ENCODE measurements at regions not wholly inside any gene's neighbourhood (a gene's known extent, or its start where the extent isn't known, plus 50 kb on each side); places are given as distances from the start of the nearest gene placed in this dataset.
"Not testable (repeated sequence)": the region's sequence is repeated elsewhere in the genome, so short reads cannot be mapped to it uniquely, and the experiment has no call there.

- Histone ChIP-seq H3K27ac (no peak overlapping the region), H3K4me3 (no peak overlapping the region), H3K9me3 (no peaks in the 10 kb centered on the region), H3K27me3 (peaks cover 4% of the 10 kb centered on the region), H3K36me3 (no peaks in the 10 kb centered on the region), H3K4me1 (no peaks in the 10 kb centered on the region)
- TF ChIP-seq, protein P1, sequence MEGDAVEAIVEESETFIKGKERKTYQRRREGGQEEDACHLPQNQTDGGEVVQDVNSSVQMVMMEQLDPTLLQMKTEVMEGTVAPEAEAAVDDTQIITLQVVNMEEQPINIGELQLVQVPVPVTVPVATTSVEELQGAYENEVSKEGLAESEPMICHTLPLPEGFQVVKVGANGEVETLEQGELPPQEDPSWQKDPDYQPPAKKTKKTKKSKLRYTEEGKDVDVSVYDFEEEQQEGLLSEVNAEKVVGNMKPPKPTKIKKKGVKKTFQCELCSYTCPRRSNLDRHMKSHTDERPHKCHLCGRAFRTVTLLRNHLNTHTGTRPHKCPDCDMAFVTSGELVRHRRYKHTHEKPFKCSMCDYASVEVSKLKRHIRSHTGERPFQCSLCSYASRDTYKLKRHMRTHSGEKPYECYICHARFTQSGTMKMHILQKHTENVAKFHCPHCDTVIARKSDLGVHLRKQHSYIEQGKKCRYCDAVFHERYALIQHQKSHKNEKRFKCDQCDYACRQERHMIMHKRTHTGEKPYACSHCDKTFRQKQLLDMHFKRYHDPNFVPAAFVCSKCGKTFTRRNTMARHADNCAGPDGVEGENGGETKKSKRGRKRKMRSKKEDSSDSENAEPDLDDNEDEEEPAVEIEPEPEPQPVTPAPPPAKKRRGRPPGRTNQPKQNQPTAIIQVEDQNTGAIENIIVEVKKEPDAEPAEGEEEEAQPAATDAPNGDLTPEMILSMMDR (IDR thresholded peaks at IDR 0.05): no peak
- DNase-seq (peak; percentile 48), ATAC-seq (no peak)
- intact Hi-C loops (cut with DNase I): no loop called here
Measured at GRCh38 chr3:127072221-127072771, 89.4 kb downstream of the PLXNA1 start.

- DNase-seq: peak; percentile 52
- TF ChIP-seq, protein P1 (IDR thresholded peaks at IDR 0.05): no peak
- intact Hi-C loops (cut with DNase I): no loop called here
- H3K36me3 ChIP-seq: no peaks in the 10 kb centered on the region
- no peak overlapping the region for H3K4me3 ChIP-seq
- no peaks in the 10 kb centered on the region for H3K9me3 ChIP-seq
- H3K4me1 ChIP-seq: no peaks in the 10 kb centered on the region
- no peak for ATAC-seq
- H3K27ac ChIP-seq: no peak overlapping the region
- peaks cover 4% of the 10 kb centered on the region for H3K27me3 ChIP-seq
Measured at GRCh38 chr3:127072971-127073783, 90.3 kb downstream of the PLXNA1 start.

- DNase-seq (no peak), ATAC-seq (no peak)
- H3K4me3 ChIP-seq: no peak overlapping the region
- H3K4me1 ChIP-seq: no peaks in the 10 kb centered on the region
- peaks cover 4% of the 10 kb centered on the region for H3K27me3 ChIP-seq
- TF ChIP-seq, protein P1 (IDR thresholded peaks at IDR 0.05): no peak
- H3K27ac ChIP-seq: no peak overlapping the region
- intact Hi-C loops (cut with DNase I): no loop called here
- no peaks in the 10 kb centered on the region for H3K36me3 ChIP-seq
- no peaks in the 10 kb centered on the region for H3K9me3 ChIP-seq
Measured at GRCh38 chr3:127073941-127074820, 91.3 kb downstream of the PLXNA1 start.

DNA sequence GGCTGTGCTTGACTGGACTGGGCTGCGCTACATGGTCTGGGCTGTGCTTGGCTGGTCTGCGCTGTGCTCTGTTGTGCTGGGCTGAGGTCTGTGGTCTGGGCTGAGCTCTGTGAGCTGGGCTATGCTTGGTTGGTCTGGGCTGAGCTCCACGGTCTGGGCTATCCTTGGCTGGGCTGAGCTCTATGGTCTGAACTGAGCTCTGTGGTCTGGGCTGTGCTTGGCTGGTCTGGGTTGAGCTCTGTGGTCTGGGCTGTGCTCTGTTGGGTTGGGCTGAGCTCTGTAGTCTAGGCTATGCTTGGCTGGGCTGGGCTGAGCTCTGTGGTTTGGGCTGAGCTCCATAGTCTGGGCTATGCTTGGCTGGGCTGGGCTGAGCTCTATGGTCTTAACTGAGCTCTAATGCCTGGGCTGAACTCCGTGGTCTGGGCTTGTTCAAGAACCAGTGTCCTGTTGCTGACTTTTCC lies 92.0 kb downstream of the PLXNA1 start:
- no peak overlapping the region for H3K4me3 ChIP-seq
- no peaks in the 10 kb centered on the region for H3K4me1 ChIP-seq
- H3K9me3 ChIP-seq: no peaks in the 10 kb centered on the region
- DNase-seq (peak; percentile 57), ATAC-seq (peak; percentile 66)
- H3K27ac ChIP-seq: no peak overlapping the region
- intact Hi-C loops (cut with DNase I): no loop called here
- TF ChIP-seq, protein P1 (IDR thresholded peaks at IDR 0.05): no peak
- no peaks in the 10 kb centered on the region for H3K36me3 ChIP-seq
- peaks cover 4% of the 10 kb centered on the region for H3K27me3 ChIP-seq

GRCh38 chr3:127076166-127076992 lies 93.5 kb downstream of the PLXNA1 start:
- H3K4me1 ChIP-seq; H3K36me3 ChIP-seq; intact Hi-C loops (cut with DNase I): not testable (repeated sequence)

More at GRCh38 chr3:127076166-127076992, 93.5 kb downstream of the PLXNA1 start:
- not testable (repeated sequence) for ATAC-seq, H3K27ac ChIP-seq, H3K27me3 ChIP-seq, H3K4me3 ChIP-seq, H3K9me3 ChIP-seq
- DNase-seq: peak; percentile 48
